ENCODE measurements at regions not wholly inside any gene's neighbourhood (a gene's known extent, or its start where the extent isn't known, plus 50 kb on each side); places are given as distances from the start of the nearest gene placed in this dataset.
A peak's percentile ranks its signal among the peaks of the same experiment; 100 is the strongest.

GRCh38 chr2:30310371-30310770 is 79.0 kb downstream of the LBH start:
- no peak for DNase-seq (ENCODE audit: low spot score)

GRCh38 chr2:30310955-30311354 is 79.6 kb downstream of the LBH start:
- no peak for DNase-seq (ENCODE audit: low spot score)

GRCh38 chr2:30311711-30312110 is 80.4 kb downstream of the LBH start:
- DNase-seq (ENCODE audit: low spot score), result no peak

GRCh38 chr2:30312916-30313315 is 81.6 kb downstream of the LBH start:
- no peak for DNase-seq (ENCODE audit: low spot score)

- no peak for DNase-seq (ENCODE audit: low spot score)
Observed at GRCh38 chr2:30314981-30315380, 83.6 kb downstream of the LBH start.

GRCh38 chr2:30315391-30316063 is 84.2 kb downstream of the LBH start:
- DNase-seq (ENCODE audit: low spot score), result peak; percentile 48

- no peak for DNase-seq (ENCODE audit: low spot score)
Observed at GRCh38 chr2:30316408-30316807, 85.1 kb downstream of the LBH start.

GRCh38 chr2:30318987-30319782 is 87.9 kb downstream of the LBH start:
- no peak for DNase-seq (ENCODE audit: low spot score)

GRCh38 chr2:30321466-30321865 is 90.1 kb downstream of the LBH start:
- DNase-seq (ENCODE audit: low spot score), result peak; percentile 59

- DNase-seq (ENCODE audit: low spot score), result no peak
Observed at GRCh38 chr2:30323499-30323898, 92.2 kb downstream of the LBH start.

GRCh38 chr2:30324245-30324908 is 93.0 kb downstream of the LBH start:
- no peak for DNase-seq (ENCODE audit: low spot score)

- DNase-seq (ENCODE audit: low spot score), result no peak
Observed at GRCh38 chr2:30325600-30326328, 94.4 kb downstream of the LBH start.

- no peak for DNase-seq (ENCODE audit: low spot score)
Observed at GRCh38 chr2:30326497-30326896, 95.2 kb downstream of the LBH start.

- no peak for DNase-seq (ENCODE audit: low spot score)
Observed at GRCh38 chr2:30331038-30331437, 99.7 kb downstream of the LBH start.

- no peak for DNase-seq (ENCODE audit: low spot score)
Observed at GRCh38 chr2:30331869-30332268, 100.5 kb downstream of the LBH start.

GRCh38 chr2:30332791-30333453 is 101.6 kb downstream of the LBH start:
- no peak for DNase-seq (ENCODE audit: low spot score)

GRCh38 chr2:30334762-30335363 is 103.5 kb downstream of the LBH start:
- peak; percentile 42 for DNase-seq (ENCODE audit: low spot score)

- DNase-seq (ENCODE audit: low spot score), result peak; percentile 25
Observed at GRCh38 chr2:30336084-30336483, 104.8 kb downstream of the LBH start.

GRCh38 chr2:30336978-30337841 is 105.9 kb downstream of the LBH start:
- no peak for DNase-seq (ENCODE audit: low spot score)

- no peak for DNase-seq (ENCODE audit: low spot score)
Observed at GRCh38 chr2:30338475-30338874, 107.1 kb downstream of the LBH start.

Measured in A172 (cell line).